ENCODE measurements at regions not wholly inside any gene's neighbourhood (a gene's known extent, or its start where the extent isn't known, plus 50 kb on each side); places are given as distances from the start of the nearest gene placed in this dataset.
"Not testable (repeated sequence)": the region's sequence is repeated elsewhere in the genome, so short reads cannot be mapped to it uniquely, and the experiment has no call there.

- TF ChIP-seq, protein P1, sequence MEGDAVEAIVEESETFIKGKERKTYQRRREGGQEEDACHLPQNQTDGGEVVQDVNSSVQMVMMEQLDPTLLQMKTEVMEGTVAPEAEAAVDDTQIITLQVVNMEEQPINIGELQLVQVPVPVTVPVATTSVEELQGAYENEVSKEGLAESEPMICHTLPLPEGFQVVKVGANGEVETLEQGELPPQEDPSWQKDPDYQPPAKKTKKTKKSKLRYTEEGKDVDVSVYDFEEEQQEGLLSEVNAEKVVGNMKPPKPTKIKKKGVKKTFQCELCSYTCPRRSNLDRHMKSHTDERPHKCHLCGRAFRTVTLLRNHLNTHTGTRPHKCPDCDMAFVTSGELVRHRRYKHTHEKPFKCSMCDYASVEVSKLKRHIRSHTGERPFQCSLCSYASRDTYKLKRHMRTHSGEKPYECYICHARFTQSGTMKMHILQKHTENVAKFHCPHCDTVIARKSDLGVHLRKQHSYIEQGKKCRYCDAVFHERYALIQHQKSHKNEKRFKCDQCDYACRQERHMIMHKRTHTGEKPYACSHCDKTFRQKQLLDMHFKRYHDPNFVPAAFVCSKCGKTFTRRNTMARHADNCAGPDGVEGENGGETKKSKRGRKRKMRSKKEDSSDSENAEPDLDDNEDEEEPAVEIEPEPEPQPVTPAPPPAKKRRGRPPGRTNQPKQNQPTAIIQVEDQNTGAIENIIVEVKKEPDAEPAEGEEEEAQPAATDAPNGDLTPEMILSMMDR (IDR thresholded peaks at IDR 0.05; ENCODE audit: low read length), result not testable (repeated sequence)
- not testable (repeated sequence) for TF ChIP-seq EZH2phosphoT487 (IDR thresholded peaks at IDR 0.05; ENCODE audit: low read length)
These were observed 127.0 kb upstream of the AKAP13 start for GRCh38 chr15:85253196-85253915.
